ENCODE measurements at regions not wholly inside any gene's neighbourhood (a gene's known extent, or its start where the extent isn't known, plus 50 kb on each side); places are given as distances from the start of the nearest gene placed in this dataset.

- no peak for DNase-seq (ENCODE audit: low spot score)
Observed at GRCh38 chr17:73724341-73724740, 80.1 kb upstream of the SDK2 start.

- DNase-seq (ENCODE audit: low spot score) = no peak
Observed at GRCh38 chr17:73724990-73725389, 80.7 kb upstream of the SDK2 start.

DNA sequence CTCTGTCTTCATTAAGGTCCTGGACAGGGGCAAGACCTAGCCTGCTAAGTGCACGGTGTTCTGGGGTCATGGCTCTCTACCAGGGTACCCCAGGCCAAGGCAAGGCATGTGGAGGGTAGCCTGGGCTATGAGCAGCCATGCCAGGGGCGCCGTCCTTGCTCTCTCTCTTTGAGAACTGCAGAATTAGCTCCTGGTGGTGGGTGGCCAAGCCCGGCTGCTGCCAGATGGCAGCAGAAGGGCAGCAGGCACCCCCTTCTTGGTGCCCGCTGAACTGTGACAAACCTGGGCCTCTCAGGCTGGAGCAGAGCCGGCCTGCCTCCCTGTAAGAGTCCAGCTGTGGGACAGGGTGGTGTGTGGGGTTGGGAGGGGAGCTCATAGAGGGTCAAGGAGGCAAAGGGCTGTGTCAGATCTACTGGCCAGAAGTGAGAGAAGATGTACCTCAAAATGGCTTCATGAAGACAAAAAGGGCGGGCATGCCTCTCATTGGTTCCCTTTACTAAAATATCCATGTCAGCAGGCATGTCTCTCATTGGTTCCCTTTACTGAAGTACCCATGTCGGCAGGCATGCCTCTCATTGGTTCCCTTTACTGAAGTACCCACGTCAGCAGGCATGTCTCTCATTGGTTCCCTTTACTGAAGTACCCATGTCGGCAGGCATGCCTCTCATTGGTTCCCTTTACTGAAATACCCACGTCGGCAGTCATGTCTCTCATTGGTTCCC, 81.7 kb upstream of the SDK2 start:
- no peak for DNase-seq (ENCODE audit: low spot score)

DNA sequence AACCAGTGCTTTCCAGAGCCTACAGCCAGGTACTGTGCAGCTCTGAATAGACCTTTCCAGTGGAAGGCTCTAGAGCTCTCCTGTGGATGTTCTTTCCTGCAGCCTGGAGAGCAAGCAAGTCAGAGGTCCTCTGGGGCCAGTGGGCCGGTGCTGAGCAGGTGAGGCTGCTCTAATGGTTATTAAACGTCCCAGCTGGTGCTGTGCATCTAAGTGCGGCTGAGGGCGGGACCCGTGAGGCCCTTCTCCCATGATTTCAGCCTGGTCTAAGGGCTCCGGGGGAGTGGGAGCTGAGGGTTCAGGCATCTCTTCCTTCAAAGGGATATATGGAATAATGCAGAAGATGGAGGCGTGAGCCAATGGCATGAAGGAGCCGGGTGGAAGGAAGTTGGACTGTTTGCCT, 83.7 kb upstream of the SDK2 start:
- no peak for DNase-seq (ENCODE audit: low spot score)

- DNase-seq (ENCODE audit: low spot score) = no peak
Observed at GRCh38 chr17:73729101-73729500, 84.9 kb upstream of the SDK2 start.

DNA sequence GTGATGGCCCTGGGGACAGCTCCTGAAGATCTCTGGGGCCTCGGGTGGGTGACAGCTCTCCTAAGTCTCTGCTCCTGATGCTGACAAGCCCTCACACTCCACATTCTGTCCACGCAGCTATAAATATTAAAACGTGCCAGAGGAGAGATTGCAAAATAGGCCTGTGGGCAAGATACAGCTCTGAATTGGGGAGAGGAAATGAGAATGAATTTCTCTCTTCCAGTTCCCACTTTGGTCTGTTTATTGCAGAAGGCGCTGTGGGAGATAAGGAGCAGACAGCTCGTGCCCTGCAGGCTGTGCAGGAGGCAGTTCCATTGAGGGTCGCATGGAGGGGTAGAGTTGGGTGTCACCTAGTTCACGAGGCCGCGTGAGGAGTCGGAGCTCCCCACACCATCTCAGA, 87.5 kb upstream of the SDK2 start:
- no peak for DNase-seq (ENCODE audit: low spot score)

- DNase-seq (ENCODE audit: low spot score) = no peak
Observed at GRCh38 chr17:73733517-73733916, 89.3 kb upstream of the SDK2 start.

- no peak for DNase-seq (ENCODE audit: low spot score)
Observed at GRCh38 chr17:73735245-73735644, 91.0 kb upstream of the SDK2 start.

DNA sequence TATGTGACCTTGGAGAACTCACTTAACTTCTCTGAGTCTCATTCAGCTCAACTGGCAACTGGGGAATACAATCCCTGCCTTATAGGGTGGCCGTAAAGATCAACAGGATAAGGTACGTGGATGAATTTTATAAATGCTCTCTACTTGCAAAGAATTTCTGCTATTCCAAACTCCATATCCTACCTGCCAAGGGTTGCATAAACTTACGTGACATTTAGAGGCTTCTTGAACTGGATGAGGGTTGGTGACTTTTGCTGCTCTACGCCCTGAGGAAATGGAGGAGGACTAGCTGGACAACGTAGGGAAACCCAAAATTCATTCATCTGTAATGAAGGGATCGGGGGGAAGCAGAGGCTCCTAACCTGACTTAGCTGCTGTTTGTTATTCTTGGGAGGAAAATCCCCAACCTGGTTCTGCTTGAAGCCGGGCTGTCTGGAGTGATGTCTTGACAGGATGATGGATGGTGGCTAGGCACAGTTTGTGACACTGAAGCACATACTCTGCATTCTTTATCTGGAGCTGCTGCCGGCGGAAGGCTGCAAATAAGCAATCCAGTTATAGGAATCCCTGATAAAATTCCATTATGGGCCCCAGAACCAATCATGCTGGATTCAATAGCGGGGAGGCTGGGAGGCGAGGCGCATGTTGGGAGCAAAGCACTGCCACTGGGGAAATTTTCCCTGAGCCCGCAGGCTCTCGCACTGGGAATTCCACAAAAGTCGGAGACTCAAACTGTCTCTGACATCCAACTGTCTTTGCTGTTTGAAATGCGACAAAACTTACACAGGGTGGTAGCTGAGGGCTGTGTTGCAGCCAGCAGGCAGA, 94.7 kb upstream of the SDK2 start:
- DNase-seq (ENCODE audit: low spot score) = no peak

DNA sequence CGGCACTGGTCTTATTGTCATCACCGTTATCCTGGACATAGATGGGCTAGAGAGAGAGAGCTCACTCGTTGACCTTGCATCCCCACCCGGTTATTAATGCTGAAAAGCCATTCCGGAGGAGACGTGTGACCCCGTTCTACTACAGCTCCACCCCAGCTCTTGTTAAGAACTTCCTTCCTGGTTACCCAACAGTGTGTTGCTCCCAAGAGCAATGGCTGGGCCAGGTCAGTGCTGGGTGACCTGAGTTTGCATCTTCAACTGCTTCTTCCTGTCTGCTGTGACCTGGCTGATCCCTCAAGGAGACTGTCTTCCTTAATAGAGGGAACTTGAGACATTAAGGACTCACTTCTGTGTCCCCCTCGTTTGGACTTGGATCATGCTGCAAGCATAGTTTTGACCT, 96.1 kb upstream of the SDK2 start:
- DNase-seq (ENCODE audit: low spot score) = no peak

GRCh38 chr17:73742948-73743381, 98.7 kb upstream of the SDK2 start:
- DNase-seq (ENCODE audit: low spot score) = no peak

- no peak for DNase-seq (ENCODE audit: low spot score)
Observed at GRCh38 chr17:73743518-73744201, 99.4 kb upstream of the SDK2 start.

DNA sequence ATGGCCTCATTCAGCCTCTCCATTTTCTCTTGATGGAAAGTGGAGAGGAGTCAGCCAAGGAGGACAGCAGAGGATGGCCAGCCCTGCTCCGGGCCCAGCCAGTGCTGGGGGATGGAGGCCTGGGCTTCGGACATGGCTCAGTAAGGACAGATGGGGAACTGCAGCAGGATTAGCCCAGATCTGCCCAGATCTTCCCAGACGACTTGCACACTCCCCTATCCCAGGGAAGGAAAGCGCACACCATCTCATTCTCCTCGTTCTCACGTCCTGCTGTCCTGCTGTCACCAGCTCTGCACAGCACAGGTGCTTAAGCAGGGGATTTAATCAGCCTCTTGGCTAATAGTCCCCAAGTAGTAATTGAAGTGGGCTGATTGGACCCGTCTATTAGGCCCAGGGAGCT, 100.2 kb upstream of the SDK2 start:
- DNase-seq (ENCODE audit: low spot score) = no peak

DNA sequence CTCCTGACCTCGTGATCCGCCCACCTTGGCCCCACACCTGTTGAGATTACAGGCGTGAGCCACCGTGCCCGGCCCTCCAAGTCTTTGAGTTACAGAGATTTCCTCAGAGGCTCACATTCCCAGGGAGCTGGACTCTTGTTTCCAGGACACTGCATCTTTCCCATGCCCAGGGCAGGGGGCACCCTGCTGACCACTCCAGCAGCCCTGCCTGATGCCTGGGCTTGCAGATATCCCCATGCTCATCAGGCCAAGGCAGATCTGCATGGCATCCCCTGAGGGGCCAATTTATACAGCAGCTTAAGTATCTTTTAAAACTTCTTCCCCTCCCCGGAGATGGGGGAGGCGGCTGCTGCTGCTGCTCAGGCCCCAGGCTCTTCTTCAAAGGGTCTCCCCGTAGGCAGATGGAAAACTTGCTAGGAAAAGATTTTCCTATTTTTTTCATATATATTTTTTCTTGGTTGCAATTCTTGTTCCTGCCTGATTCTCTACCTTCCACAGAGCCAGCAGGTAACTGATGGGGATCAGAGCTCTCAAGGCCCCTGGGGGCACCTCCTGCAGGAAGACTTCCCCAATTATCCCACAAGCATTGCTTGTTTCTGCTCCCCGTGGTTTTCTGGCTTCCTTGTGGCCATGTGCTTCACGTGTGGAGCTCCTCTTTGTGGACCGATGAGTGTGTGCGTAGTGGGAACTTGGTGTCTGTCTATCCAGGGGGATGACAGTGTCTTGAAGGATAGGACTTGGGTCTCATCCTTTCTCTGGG, 102.2 kb upstream of the SDK2 start:
- no peak for DNase-seq (ENCODE audit: low spot score)

GRCh38 chr17:73747221-73748002, 103.2 kb upstream of the SDK2 start:
- DNase-seq (ENCODE audit: low spot score) = no peak

- DNase-seq (ENCODE audit: low spot score) = no peak
Observed at GRCh38 chr17:73748508-73748907, 104.3 kb upstream of the SDK2 start.

DNA sequence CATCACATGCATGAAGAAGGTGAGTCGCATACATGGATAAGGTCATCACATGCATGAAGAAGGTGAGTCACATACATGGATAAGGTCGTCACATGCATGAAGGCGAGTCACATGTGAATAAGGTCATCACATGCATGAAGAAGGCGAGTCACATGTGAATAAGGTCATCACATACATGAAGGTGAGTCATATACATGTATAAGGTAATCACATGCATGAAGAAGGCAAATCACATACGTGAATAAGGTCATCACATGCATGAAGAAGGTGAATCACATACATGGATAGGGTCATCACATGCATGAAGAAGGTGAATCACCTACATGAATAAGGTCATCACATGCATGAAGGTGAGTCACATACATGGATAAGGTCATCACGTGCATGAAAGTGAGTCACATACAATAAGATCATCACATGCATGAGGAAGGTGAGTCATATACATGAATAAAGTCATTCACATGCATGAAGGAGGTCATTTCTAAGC, 105.1 kb upstream of the SDK2 start:
- no peak for DNase-seq (ENCODE audit: low spot score)

- no peak for DNase-seq (ENCODE audit: low spot score)
Observed at GRCh38 chr17:73749928-73750605, 105.8 kb upstream of the SDK2 start.

DNA sequence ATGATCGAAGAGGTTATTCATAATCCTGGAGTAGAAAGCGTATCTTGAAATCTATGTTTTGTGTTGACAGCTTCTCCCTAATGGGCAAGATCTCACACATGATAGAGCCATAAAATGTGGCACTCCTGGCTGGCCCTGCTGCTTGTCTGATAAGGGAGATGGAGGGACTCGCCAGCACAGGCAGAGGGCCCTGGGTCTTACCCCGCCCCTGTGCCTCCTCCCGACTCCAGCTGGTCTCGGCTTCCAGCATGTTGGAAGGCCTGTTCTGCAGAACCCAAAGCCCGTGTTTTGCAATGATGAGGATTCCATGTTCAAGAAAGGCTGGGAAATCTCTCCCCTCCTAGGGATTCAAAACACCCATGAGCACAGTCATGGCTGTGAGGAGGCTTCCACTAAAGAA, 106.7 kb upstream of the SDK2 start:
- no peak for DNase-seq (ENCODE audit: low spot score)

- no peak for DNase-seq (ENCODE audit: low spot score)
Observed at GRCh38 chr17:73753751-73754496, 109.7 kb upstream of the SDK2 start.
